Fibroblast of lung (primary cell): ENCODE measurements at regions not wholly inside any gene's neighbourhood (a gene's known extent, or its start where the extent isn't known, plus 50 kb on each side); places are given as distances from the start of the nearest gene placed in this dataset.

Experiments used
- DNase-seq, 2 donors: peaks; one replicate each; pipeline versions ENCODE4 v3.0.0 to v3.0.0-alpha.2; 2010; ENCODE audit warnings: low read depth in 2 of 2
- H2AFZ ChIP-seq: 2 replicates; pipeline ENCODE4 v1.5.1; 2012; ENCODE audit warnings: low read length, control low read depth, inconsistent platforms
- H3K27ac ChIP-seq: 2 replicates; pipeline ENCODE4 v1.5.1; 2011; ENCODE audit warnings: low read length, control low read depth; ENCODE audit not compliant: insufficient read depth
- H3K27me3 ChIP-seq: 2 replicates; pipeline ENCODE4 v1.5.1; 2011; ENCODE audit warnings: mild to moderate bottlenecking, low read length; ENCODE audit not compliant: control insufficient read depth, insufficient read depth
- H3K36me3 ChIP-seq: 2 replicates; pipeline ENCODE4 v1.5.1; 2011; ENCODE audit warnings: low read length; ENCODE audit not compliant: control insufficient read depth, insufficient read depth
- H3K4me1 ChIP-seq: 2 replicates; pipeline ENCODE4 v1.5.1; 2011; ENCODE audit warnings: low read length; ENCODE audit not compliant: control insufficient read depth, insufficient read depth; ENCODE audit errors: extremely low read depth
- H3K4me2 ChIP-seq: 2 replicates; pipeline ENCODE4 v1.5.1; 2011; ENCODE audit warnings: low read length, control low read depth; ENCODE audit not compliant: insufficient read depth; ENCODE audit errors: extremely low read depth
- H3K4me3 ChIP-seq, 4 experiments: fragments of 200-600 bp in 1 of 4; sonication (generic) in 1 of 4; replicated peaks in 1 of 4; 2 replicates each; pipeline ENCODE4 v1.5.1; 2011 to 2016; ENCODE audit warnings: low read length in 4 of 4, low read depth in 3 of 4, mild to moderate bottlenecking in 3 of 4, control low read depth in 2 of 4, inconsistent platforms in 1 of 4, mixed read lengths in 1 of 4; ENCODE audit not compliant: insufficient read depth in 1 of 4; ENCODE audit errors: control extremely low read depth in 1 of 4
- H3K79me2 ChIP-seq: 2 replicates; pipeline ENCODE4 v1.5.1; 2012; ENCODE audit warnings: mild to moderate bottlenecking, low read length, inconsistent platforms; ENCODE audit not compliant: control insufficient read depth, insufficient read depth
- H3K9ac ChIP-seq: 2 replicates; pipeline ENCODE4 v1.5.1; 2011; ENCODE audit warnings: mild to moderate bottlenecking, low read length, control low read depth; ENCODE audit not compliant: insufficient read depth
- H3K9me3 ChIP-seq: 2 replicates; pipeline ENCODE4 v1.5.1; 2012; ENCODE audit warnings: low read depth, low read length; ENCODE audit not compliant: control insufficient read depth, insufficient read depth
- H4K20me1 ChIP-seq: 2 replicates; pipeline ENCODE4 v1.5.1; 2011; ENCODE audit warnings: low read length; ENCODE audit not compliant: control insufficient read depth, insufficient read depth; ENCODE audit errors: extremely low read depth
- CTCF ChIP-seq, 2 donors: IDR thresholded peaks in 1 of 2; conservative IDR thresholded peaks in 1 of 2; 1 replicate in 1 of 2; 2 replicates in 1 of 2; pipeline ENCODE4 v1.5.1; 2011 to 2012; ENCODE audit warnings: low read length in 2 of 2, control low read depth in 1 of 2, inconsistent platforms in 1 of 2, low read depth in 1 of 2, mild to moderate bottlenecking in 1 of 2
- EZH2 ChIP-seq: IDR thresholded peaks from 2 replicates; pipeline ENCODE4 v1.5.1; 2012; ENCODE audit warnings: low read length, control low read depth, mild to moderate bottlenecking; ENCODE audit errors: missing control alignments

- no peaks in the 10 kb centered on the region for H4K20me1 ChIP-seq
- no peak overlapping the region for H2AFZ ChIP-seq
- no peaks in the 10 kb centered on the region for H3K9me3 ChIP-seq
- H3K79me2 ChIP-seq = no peaks in the 10 kb centered on the region
- TF ChIP-seq EZH2 = no peak
- no peak for TF ChIP-seq CTCF (conservative IDR thresholded peaks at IDR 0.05 in 1 of 2, IDR thresholded peaks at IDR 0.05 in 1 of 2; ENCODE audit: low read depth in 1 of 2, low read length in 2 of 2)
- DNase-seq = no peak
- no peak overlapping the region for H3K4me2 ChIP-seq
- H3K9ac ChIP-seq = no peak overlapping the region
- no peak overlapping the region for H3K27ac ChIP-seq
- no peaks in the 10 kb centered on the region for H3K27me3 ChIP-seq
- no peak overlapping the region for H3K4me3 ChIP-seq
- no peaks in the 10 kb centered on the region for H3K4me1 ChIP-seq
- no peaks in the 10 kb centered on the region for H3K36me3 ChIP-seq
Measured at GRCh38 chr1:187952446-187952845, 1123.7 kb downstream of the PLA2G4A start.

GRCh38 chr1:187956975-187957374 is 1128.2 kb downstream of the PLA2G4A start:
- TF ChIP-seq EZH2 = no peak
- no peak for TF ChIP-seq CTCF (conservative IDR thresholded peaks at IDR 0.05 in 1 of 2, IDR thresholded peaks at IDR 0.05 in 1 of 2; ENCODE audit: low read depth in 1 of 2, low read length in 2 of 2)
- Histone ChIP-seq H3K4me1 (no peaks in the 10 kb centered on the region), H3K9me3 (no peaks in the 10 kb centered on the region), H3K4me3 (no peak overlapping the region), H3K36me3 (no peaks in the 10 kb centered on the region), H3K79me2 (no peaks in the 10 kb centered on the region), H2AFZ (no peak overlapping the region), H3K27me3 (no peaks in the 10 kb centered on the region), H3K27ac (no peak overlapping the region), H3K4me2 (no peak overlapping the region), H4K20me1 (no peaks in the 10 kb centered on the region), H3K9ac (no peak overlapping the region)
- DNase-seq = peak in 1 of 2 donors; percentile 18

- no peak overlapping the region for H3K4me2 ChIP-seq
- H3K36me3 ChIP-seq = no peaks in the 10 kb centered on the region
- no peak overlapping the region for H3K27ac ChIP-seq
- H3K79me2 ChIP-seq = no peaks in the 10 kb centered on the region
- no peak for DNase-seq
- no peak overlapping the region for H3K4me3 ChIP-seq
- TF ChIP-seq CTCF (conservative IDR thresholded peaks at IDR 0.05 in 1 of 2, IDR thresholded peaks at IDR 0.05 in 1 of 2; ENCODE audit: low read depth in 1 of 2, low read length in 2 of 2) (no peak), EZH2 (no peak)
- no peak overlapping the region for H3K9ac ChIP-seq
- no peaks in the 10 kb centered on the region for H3K27me3 ChIP-seq
- H4K20me1 ChIP-seq = no peaks in the 10 kb centered on the region
- H3K4me1 ChIP-seq = no peaks in the 10 kb centered on the region
- no peak overlapping the region for H2AFZ ChIP-seq
- H3K9me3 ChIP-seq = no peaks in the 10 kb centered on the region
Measured at GRCh38 chr1:187958207-187958606, 1129.5 kb downstream of the PLA2G4A start.
